K562 (cell line): ENCODE measurements at regions not wholly inside any gene's neighbourhood (a gene's known extent, or its start where the extent isn't known, plus 50 kb on each side); places are given as distances from the start of the nearest gene placed in this dataset.

Source experiments
- ATAC-seq: fragments of 200-7000 bp; cut with Tn5 transposase; 3 replicates; pipeline ENCODE4 v1.9.1; 2020; ENCODE audit warnings: moderate library complexity
- BruUV-seq: library from RNA; stranded (reverse); fragments of 400-500 nt; replicated peaks from 2 replicates; lab custom pipeline; 2021; lab: Mats Ljungman, UMichigan
- CTCF ChIA-PET: fragments of 300-600 bp; formaldehyde crosslinking; extraction: SDS; loops from one replicate; lab custom pipeline; 2021; ENCODE audit warnings: low intra/inter-chr PET ratio; lab: Yijun Ruan, JAX
- POLR2A ChIA-PET: fragments of 300-600, 350-650 bp; sonication (Branson Sonifier 250); formaldehyde crosslinking; extraction: SDS; loops from one replicate; lab custom pipeline; 2021; ENCODE audit warnings: antibody characterized with exemption, inconsistent platforms; lab: Yijun Ruan, JAX
- DNase-seq, 4 experiments: peaks; one replicate each; pipeline versions ENCODE4 v3.0.0 to v3.0.0-alpha.2; 2011 to 2018; ENCODE audit warnings: low spot score in 3 of 4, mixed read lengths in 3 of 4; ENCODE audit errors: extremely low read depth in 1 of 4
- FAIRE-seq: peaks from 2 replicates; lab custom pipeline; 2011; peaks lifted over from hg19 to GRCh38; lab: Jason Lieb, UNC
- H2AFZ ChIP-seq: 2 replicates; pipeline ENCODE4 v1.6.0; 2011; ENCODE audit warnings: low read depth, low read length, control low read depth, inconsistent platforms
- H3K27ac ChIP-seq: fragments of 200-600 bp; 3 replicates; pipeline ENCODE4 v1.8.0; 2011; ENCODE audit warnings: low read depth, mild to moderate bottlenecking, control low read depth, inconsistent platforms, low read length, moderate library complexity, mixed read lengths; ENCODE audit errors: extremely low read depth
- H3K27me3 ChIP-seq, 2 experiments: fragments of 300-600 bp in 1 of 2; 2 replicates in 1 of 2; 3 replicates in 1 of 2; pipeline versions ENCODE4 v1.6.0 to v1.8.0; 2011; ENCODE audit warnings: inconsistent platforms in 2 of 2, low read length in 2 of 2, mild to moderate bottlenecking in 1 of 2, mixed read lengths in 1 of 2, moderate library complexity in 1 of 2; ENCODE audit not compliant: control insufficient read depth in 2 of 2, insufficient read depth in 2 of 2
- H3K36me3 ChIP-seq: fragments of 300-600 bp; 3 replicates; pipeline ENCODE4 v1.8.0; 2011; ENCODE audit warnings: mild to moderate bottlenecking, low read length, inconsistent platforms; ENCODE audit not compliant: control insufficient read depth, insufficient read depth
- H3K4me1 ChIP-seq, 2 experiments: fragments of 200-600 bp in 1 of 2; replicated peaks in 1 of 2; 2 replicates in 1 of 2; 3 replicates in 1 of 2; pipeline versions ENCODE4 v1.5.1 to v1.8.0; 2011; ENCODE audit warnings: inconsistent platforms in 2 of 2, low read length in 2 of 2, mild to moderate bottlenecking in 1 of 2, mixed read lengths in 1 of 2, moderate library complexity in 1 of 2; ENCODE audit not compliant: control insufficient read depth in 2 of 2, insufficient read depth in 2 of 2
- H3K4me2 ChIP-seq: 2 replicates; pipeline ENCODE4 v1.6.1; 2011; ENCODE audit warnings: low read length, control low read depth, inconsistent platforms, mixed read lengths; ENCODE audit not compliant: insufficient read depth
- H3K4me3 ChIP-seq: fragments of 200-600 bp; sonication (generic), shearing (Covaris generic); 2 replicates; pipeline ENCODE4 v1.5.1; 2016; ENCODE audit warnings: control low read depth, inconsistent platforms
- H3K79me2 ChIP-seq: fragments of 200-600 bp; 3 replicates; pipeline ENCODE4 v1.8.0; 2011; ENCODE audit warnings: low read length, inconsistent platforms; ENCODE audit not compliant: control insufficient read depth, insufficient read depth
- H3K9ac ChIP-seq, 2 experiments: 2 replicates each; pipeline versions ENCODE4 v1.6.0 to v1.6.1; 2011; ENCODE audit warnings: low read depth in 2 of 2, low read length in 2 of 2, control low read depth in 1 of 2, inconsistent platforms in 1 of 2, mild to moderate bottlenecking in 1 of 2, mixed read lengths in 1 of 2; ENCODE audit not compliant: insufficient read depth in 1 of 2
- H3K9me1 ChIP-seq: one replicate; pipeline ENCODE4 v1.6.0; 2011; ENCODE audit warnings: inconsistent platforms, mild to moderate bottlenecking, low read length, moderate library complexity; ENCODE audit not compliant: control insufficient read depth, insufficient read depth
- H3K9me3 ChIP-seq: replicated peaks from 2 replicates; pipeline ENCODE4 v1.5.1; 2011; ENCODE audit warnings: low read depth, low read length, inconsistent platforms; ENCODE audit not compliant: control insufficient read depth, insufficient read depth
- H4K20me1 ChIP-seq: replicated peaks from 2 replicates; pipeline ENCODE4 v1.6.1; 2011; ENCODE audit warnings: low read length, inconsistent platforms, mixed read lengths; ENCODE audit not compliant: control insufficient read depth, insufficient read depth
- DEAF1 ChIP-seq: fragments of 450-650 bp; formaldehyde crosslinking; IDR thresholded peaks from 2 replicates; pipeline ENCODE4 v1.4.0; 2020; ENCODE audit warnings: mild to moderate bottlenecking, moderate library complexity
- ELF2 ChIP-seq: fragments of 250-450 bp; sonication (Bioruptor Pico); IDR thresholded peaks from 2 replicates; pipeline ENCODE4 v1.5.0; 2021; ENCODE audit warnings: mild to moderate bottlenecking
- ELK3 ChIP-seq: fragments of 450-650 bp; formaldehyde crosslinking; IDR thresholded peaks from 2 replicates; pipeline ENCODE4 v1.4.0; 2020; ENCODE audit warnings: mild to moderate bottlenecking
- EZH2 ChIP-seq: IDR thresholded peaks from 2 replicates; pipeline ENCODE4 v1.6.1; 2012; ENCODE audit warnings: low read depth, mild to moderate bottlenecking, inconsistent platforms, low read length, borderline replicate concordance
- GABPB2 ChIP-seq: fragments of 250-450 bp; sonication (Bioruptor Pico); conservative IDR thresholded peaks from 2 replicates; pipeline ENCODE4 v1.5.1; 2021; ENCODE audit warnings: mild to moderate bottlenecking
- GATA2 ChIP-seq: sonication (generic); formaldehyde crosslinking; IDR thresholded peaks from 2 replicates; pipeline ENCODE4 v1.4.0; 2020; ENCODE audit warnings: mild to moderate bottlenecking, missing genetic modification reagents
- HCFC1 ChIP-seq: IDR thresholded peaks from 2 replicates; pipeline ENCODE4 v1.6.1; 2012; ENCODE audit warnings: low read depth, low read length, improper control_type of control experiment
- ID3 ChIP-seq, 2 experiments: fragments of 250-450 bp in 1 of 2; fragments of 450-650 bp in 1 of 2; sonication (Bioruptor Pico) in 1 of 2; IDR thresholded peaks; 2 replicates each; pipeline versions ENCODE4 v1.6.1 to v1.8.0; 2016 to 2021; ENCODE audit warnings: mild to moderate bottlenecking in 2 of 2, moderate library complexity in 2 of 2, missing compliant biosample characterization in 1 of 2, missing genetic modification characterization in 1 of 2
- IRF2 ChIP-seq: sonication (generic); formaldehyde crosslinking; IDR thresholded peaks from 2 replicates; pipeline ENCODE4 v1.8.1; 2022; ENCODE audit warnings: mild to moderate bottlenecking, missing genetic modification reagents
- KAT2B ChIP-seq: IDR thresholded peaks from one replicate; pipeline ENCODE4 v1.6.1; 2012; ENCODE audit warnings: low read depth, mild to moderate bottlenecking, control low read depth, inconsistent platforms, low read length, moderate library complexity
- KAT8 ChIP-seq: fragments of 450-650 bp; IDR thresholded peaks from 2 replicates; pipeline ENCODE4 v1.6.1; 2016; ENCODE audit warnings: low read depth, mild to moderate bottlenecking
- MAFK ChIP-seq: IDR thresholded peaks from 2 replicates; pipeline ENCODE4 v1.6.1; 2011; ENCODE audit warnings: low read length, improper control_type of control experiment
- MNT ChIP-seq, 2 experiments: fragments of 450-650 bp; conservative IDR thresholded peaks; 2 replicates each; pipeline ENCODE4 v1.6.1; 2017; ENCODE audit warnings: mild to moderate bottlenecking in 2 of 2, moderate library complexity in 2 of 2
- SIN3A ChIP-seq, 2 experiments: fragments of 150-350 bp in 1 of 2; IDR thresholded peaks; 2 replicates each; pipeline ENCODE4 v1.6.1; 2011 to 2016; ENCODE audit warnings: borderline replicate concordance in 2 of 2, low read depth in 2 of 2, low read length in 2 of 2, mild to moderate bottlenecking in 2 of 2, moderate library complexity in 2 of 2; ENCODE audit not compliant: control insufficient read depth in 1 of 2
- SMAD1 ChIP-seq: fragments of 150-350 bp; IDR thresholded peaks from 2 replicates; pipeline ENCODE4 v1.6.1; 2014; ENCODE audit warnings: low read length, low read depth; ENCODE audit not compliant: partially characterized antibody
- SP2 ChIP-seq: IDR thresholded peaks from 2 replicates; pipeline ENCODE4 v1.6.1; 2011; ENCODE audit warnings: mild to moderate bottlenecking, low read depth, low read length, moderate library complexity; ENCODE audit not compliant: poor library complexity, severe bottlenecking; ENCODE audit errors: extremely low read depth
- ZKSCAN8 ChIP-seq: fragments of 200-800 bp; sonication (Bioruptor generic); IDR thresholded peaks from 2 replicates; pipeline ENCODE4 v1.6.1; 2016; ENCODE audit warnings: missing genetic modification characterization, missing compliant biosample characterization
- ZNF717 ChIP-seq: fragments of 250-450 bp; sonication (Bioruptor Pico); IDR thresholded peaks from 2 replicates; pipeline ENCODE4 v1.5.0; 2021
- WGBS: fragments of 100-300 bp; shearing (Covaris generic); methylation state at CpG from one replicate; pipeline ENCODE4 v1.1.6; 2016; ENCODE audit warnings: low coverage, mixed read lengths; ENCODE audit not compliant: insufficient coverage; ENCODE audit errors: missing lambda C conversion rate; 5-methylcytosine and 5-hydroxymethylcytosine counted together
- in situ Hi-C: fragments of 300-500 bp; cut with MboI; formaldehyde crosslinking; loops from 4 replicates; pipeline ENCODE4 v1.15.0; 2018; ENCODE audit warnings: inconsistent platforms, mixed read lengths
- intact Hi-C: fragments of 100-400 bp; cut with micrococcal nuclease; formaldehyde crosslinking; loops from 2 replicates; pipeline ENCODE4 v1.14.2; 2022

GRCh38 chr5:162301356-162301755, 233.8 kb downstream of the GABRG2 start (continued):
- TF ChIP-seq MNT (conservative IDR thresholded peaks at IDR 0.05) (no peak), MAFK (no peak), SMAD1 (no peak)

GRCh38 chr5:162323466-162323865, 255.9 kb downstream of the GABRG2 start:
- CTCF ChIA-PET = no interaction called here
- TF ChIP-seq ID3 (CRISPR knock-in tag; IDR thresholded peaks at IDR 0.05) = no peak
- no peak for TF ChIP-seq ID3 (tag; IDR thresholded peaks at IDR 0.05)
- TF ChIP-seq ZNF717 (CRISPR knock-in tag) = no peak
- TF ChIP-seq DEAF1 (CRISPR knock-in tag) = no peak
- no peak for TF ChIP-seq EZH2
- no peak for TF ChIP-seq GABPB2 (CRISPR knock-in tag)
- TF ChIP-seq KAT8 = no peak
- TF ChIP-seq ELK3 = no peak
- TF ChIP-seq SIN3A (IDR thresholded peaks at IDR 0.05; ENCODE audit: borderline replicate concordance in 2 of 2, control insufficient read depth in 1 of 2, low read depth in 2 of 2, low read length in 2 of 2) = no peak
- no peak for TF ChIP-seq GATA2
- no peak for TF ChIP-seq ZKSCAN8
- no peak for TF ChIP-seq ELF2 (CRISPR knock-in tag)
- TF ChIP-seq KAT2B = no peak
- no peak for TF ChIP-seq SP2
- TF ChIP-seq HCFC1 = no peak
- TF ChIP-seq IRF2 = no peak

More at GRCh38 chr5:162323466-162323865, 255.9 kb downstream of the GABRG2 start:
- FAIRE-seq = no peak
- intact Hi-C loops = no loop called here
- ATAC-seq = no peak
- Histone ChIP-seq H3K4me1 (no peaks in the 10 kb centered on the region), H3K79me2 (no peaks in the 10 kb centered on the region), H2AFZ (no peak overlapping the region), H3K4me3 (no peak overlapping the region), H3K27ac (no peak overlapping the region), H3K9ac (no peak overlapping the region), H4K20me1 (no peaks in the 10 kb centered on the region), H3K36me3 (no peaks in the 10 kb centered on the region), H3K27me3 (no peaks in the 10 kb centered on the region), H3K9me3 (no peaks in the 10 kb centered on the region), H3K4me2 (no peak overlapping the region), H3K9me1 (no peaks in the 10 kb centered on the region)
- DNase-seq = no peak
- WGBS = 0% methylated on average over 3 of the region's 3 CpGs
- BruUV-seq = no TSS peak
- POLR2A ChIA-PET = no interaction called here
- in situ Hi-C loops = no loop called here
